SK-N-MC (cell line): ENCODE measurements at regions not wholly inside any gene's neighbourhood (a gene's known extent, or its start where the extent isn't known, plus 50 kb on each side); places are given as distances from the start of the nearest gene placed in this dataset.
"Not testable (repeated sequence)": the region's sequence is repeated elsewhere in the genome, so short reads cannot be mapped to it uniquely, and the experiment has no call there.

Experiments
- DNase-seq: peaks from one replicate; pipeline ENCODE4 v3.0.0-alpha.2; 2011; ENCODE audit warnings: low read depth, low spot score
- H3K27ac ChIP-seq: fragments of 200-600 bp; sonication (generic); 2 replicates; pipeline ENCODE4 v1.5.1; 2016; ENCODE audit warnings: mixed run types
- H3K36me3 ChIP-seq: fragments of 200-600 bp; sonication (generic); 2 replicates; pipeline ENCODE4 v1.6.1; 2017; ENCODE audit warnings: antibody characterized with exemption, low read length, mixed read lengths; ENCODE audit not compliant: insufficient read depth
- H3K4me3 ChIP-seq: fragments of 200-600 bp; sonication (generic); 2 replicates; pipeline ENCODE4 v1.5.1; 2016
- H3K9ac ChIP-seq: fragments of 200-600 bp; sonication (generic); 2 replicates; pipeline ENCODE4 v1.8.0; 2017; ENCODE audit warnings: mixed run types, mixed read lengths; ENCODE audit not compliant: insufficient read length
- H3K9me3 ChIP-seq: fragments of 200-600 bp; sonication (generic); 2 replicates; pipeline ENCODE4 v1.6.1; 2017; ENCODE audit warnings: low read depth, mild to moderate bottlenecking, antibody characterized with exemption, low read length, moderate library complexity, mixed read lengths
- EZH2 ChIP-seq: fragments of 200-600 bp; sonication (generic); IDR thresholded peaks from one replicate; pipeline ENCODE4 v1.6.1; 2017; ENCODE audit warnings: antibody characterized with exemption
- FOXP2 ChIP-seq: optimal IDR thresholded peaks from 2 replicates; pipeline ENCODE3; 2011; ENCODE audit warnings: mild to moderate bottlenecking, moderate library complexity; ENCODE audit not compliant: insufficient read depth; ENCODE audit errors: extremely low read length, control extremely low read depth
- POLR2AphosphoS5 ChIP-seq: IDR thresholded peaks from 2 replicates; pipeline ENCODE4 v1.6.1; 2012; ENCODE audit warnings: mild to moderate bottlenecking, low read depth, low read length, borderline replicate concordance

GRCh38 chr3:148554367-148554766, 143.3 kb upstream of the AGTR1 start:
- Histone ChIP-seq H3K27ac (no peak overlapping the region), H3K36me3 (no peaks in the 10 kb centered on the region), H3K9me3 (no peaks in the 10 kb centered on the region), H3K9ac (no peak overlapping the region), H3K4me3 (no peak overlapping the region)
- TF ChIP-seq POLR2AphosphoS5 (no peak), FOXP2 (no peak), EZH2 (no peak)
- DNase-seq = no peak

DNA sequence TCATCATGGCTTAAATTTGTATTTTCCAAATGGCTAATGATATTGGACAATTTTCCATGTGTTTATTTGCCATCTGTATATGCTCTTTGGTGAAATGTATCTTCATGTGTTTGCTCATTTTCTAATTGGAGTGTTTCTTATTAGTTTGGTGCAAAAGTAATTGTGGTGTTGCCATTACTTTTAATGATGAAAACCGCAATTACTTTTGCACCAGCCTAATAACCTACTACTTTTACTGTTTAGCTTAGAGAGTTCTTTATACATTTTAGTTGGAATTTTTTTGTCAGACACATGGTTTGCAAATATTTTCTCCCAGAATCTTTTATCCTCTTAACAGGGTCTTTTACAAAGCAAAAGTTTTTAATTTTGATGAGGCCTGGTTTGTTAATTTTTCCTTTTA, 141.0 kb upstream of the AGTR1 start:
- Histone ChIP-seq H3K4me3 (no peak overlapping the region), H3K9ac (no peak overlapping the region), H3K27ac (no peak overlapping the region), H3K36me3 (no peaks in the 10 kb centered on the region), H3K9me3 (no peaks in the 10 kb centered on the region)
- no peak for DNase-seq
- TF ChIP-seq FOXP2 (no peak), EZH2 (no peak)

DNA sequence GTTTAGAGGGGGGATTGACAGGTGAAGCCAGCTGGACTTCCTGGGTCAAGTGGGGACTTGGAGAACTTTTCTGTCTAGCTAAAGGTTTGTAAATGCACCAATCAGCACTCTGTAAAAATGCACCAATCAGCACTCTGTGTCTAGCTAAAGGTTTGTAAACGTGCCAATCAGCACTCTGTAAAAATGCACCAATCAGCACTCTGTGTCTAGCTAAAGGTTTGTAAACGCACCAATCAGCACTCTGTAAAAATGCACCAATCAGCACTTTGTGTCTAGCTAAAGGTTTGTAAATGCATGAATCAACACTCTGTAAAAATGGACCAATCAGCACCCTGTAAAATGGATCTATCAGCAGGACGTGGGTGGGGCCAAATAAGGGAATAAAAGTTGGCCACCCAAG, 120.1 kb upstream of the AGTR1 start:
- not testable (repeated sequence) for H3K4me3 ChIP-seq, H3K27ac ChIP-seq, H3K36me3 ChIP-seq, H3K9ac ChIP-seq, DNase-seq, H3K9me3 ChIP-seq

DNA sequence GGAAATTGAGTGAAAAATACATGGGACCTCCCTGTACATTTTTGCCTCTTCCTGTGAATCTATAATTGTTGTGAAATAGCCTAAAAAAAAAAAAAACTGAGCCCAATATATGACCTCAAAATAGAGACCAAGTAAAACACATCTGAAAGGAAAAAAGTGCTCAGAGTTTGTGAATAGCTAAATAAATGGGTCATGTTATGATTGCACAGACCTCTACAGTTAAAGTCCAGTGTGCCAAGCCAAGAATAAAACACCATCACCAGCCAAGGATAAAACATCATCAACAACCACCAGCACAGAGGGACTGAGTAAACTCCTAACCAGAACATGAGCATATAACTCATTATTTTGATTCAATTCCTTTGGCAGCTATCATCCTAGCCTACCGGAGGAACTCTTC, 115.6 kb upstream of the AGTR1 start:
- Histone ChIP-seq H3K36me3 (no peaks in the 10 kb centered on the region), H3K9ac (no peak overlapping the region), H3K9me3 (no peaks in the 10 kb centered on the region), H3K4me3 (no peak overlapping the region), H3K27ac (no peak overlapping the region)
- DNase-seq = no peak
- TF ChIP-seq POLR2AphosphoS5 = no peak
- no peak for TF ChIP-seq FOXP2
- TF ChIP-seq EZH2 = no peak

DNA sequence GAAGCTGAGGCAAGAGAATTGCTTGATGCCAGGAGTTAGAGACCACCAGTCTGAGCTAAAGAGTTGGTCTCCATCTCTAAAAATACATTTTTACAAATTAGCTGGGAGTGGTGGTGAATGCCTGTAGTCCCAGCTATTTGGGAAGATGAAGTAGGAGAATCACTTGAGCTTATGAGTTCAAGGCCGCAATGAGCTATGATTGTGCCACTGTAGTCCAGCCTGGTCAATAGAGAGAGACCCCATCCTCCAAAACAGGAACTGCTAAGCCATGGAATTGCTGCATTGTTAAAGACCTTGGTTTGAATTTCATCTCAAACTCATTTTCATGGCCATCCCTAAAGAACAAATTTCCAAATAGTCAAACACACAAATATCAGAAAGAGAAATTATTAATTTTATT, 113.9 kb upstream of the AGTR1 start:
- H3K4me3 ChIP-seq = no peak overlapping the region
- no peak for TF ChIP-seq EZH2
- no peak for TF ChIP-seq POLR2AphosphoS5
- TF ChIP-seq FOXP2 = no peak
- no peaks in the 10 kb centered on the region for H3K9me3 ChIP-seq
- DNase-seq = no peak
- H3K27ac ChIP-seq = no peak overlapping the region
- no peaks in the 10 kb centered on the region for H3K36me3 ChIP-seq
- no peak overlapping the region for H3K9ac ChIP-seq

DNA sequence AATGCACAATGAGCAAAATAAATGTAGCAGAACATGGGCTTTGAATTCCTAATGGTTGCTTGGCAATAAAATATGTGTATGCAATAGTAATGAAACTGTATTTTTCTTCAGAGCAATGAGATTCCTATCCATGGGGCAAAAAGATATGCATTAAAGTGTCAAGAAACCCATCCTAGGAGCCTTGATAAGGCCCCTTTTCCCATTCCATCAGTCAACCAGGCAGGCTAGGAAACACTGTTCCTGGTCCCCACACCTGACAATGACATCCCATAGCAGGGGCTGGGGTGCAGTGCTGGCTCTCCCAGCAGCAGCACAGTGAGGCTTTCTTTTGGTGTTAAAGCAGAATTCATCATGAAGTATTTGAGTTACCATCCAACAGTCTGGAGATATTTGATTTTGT, 113.3 kb upstream of the AGTR1 start:
- no peak for DNase-seq
- no peaks in the 10 kb centered on the region for H3K36me3 ChIP-seq
- TF ChIP-seq FOXP2 (no peak), POLR2AphosphoS5 (no peak), EZH2 (no peak)
- no peak overlapping the region for H3K9ac ChIP-seq
- H3K27ac ChIP-seq = no peak overlapping the region
- no peak overlapping the region for H3K4me3 ChIP-seq
- no peaks in the 10 kb centered on the region for H3K9me3 ChIP-seq

- Histone ChIP-seq H3K27ac (no peak overlapping the region), H3K9ac (no peak overlapping the region), H3K4me3 (no peak overlapping the region), H3K9me3 (no peaks in the 10 kb centered on the region), H3K36me3 (no peaks in the 10 kb centered on the region)
- no peak for TF ChIP-seq POLR2AphosphoS5
- DNase-seq = no peak
Measured at GRCh38 chr3:148585671-148586379, 111.9 kb upstream of the AGTR1 start.

- no peak overlapping the region for H3K9ac ChIP-seq
- TF ChIP-seq FOXP2 (no peak), EZH2 (no peak), POLR2AphosphoS5 (no peak)
- no peaks in the 10 kb centered on the region for H3K9me3 ChIP-seq
- no peak overlapping the region for H3K27ac ChIP-seq
- DNase-seq = no peak
- H3K4me3 ChIP-seq = no peak overlapping the region
- no peaks in the 10 kb centered on the region for H3K36me3 ChIP-seq
Measured at GRCh38 chr3:148588291-148588690, 109.4 kb upstream of the AGTR1 start.

GRCh38 chr3:148591525-148591924, 106.2 kb upstream of the AGTR1 start:
- Histone ChIP-seq H3K36me3 (no peaks in the 10 kb centered on the region), H3K4me3 (no peak overlapping the region), H3K27ac (no peak overlapping the region), H3K9ac (no peak overlapping the region), H3K9me3 (no peaks in the 10 kb centered on the region)
- TF ChIP-seq EZH2 = no peak
- no peak for TF ChIP-seq FOXP2
- TF ChIP-seq POLR2AphosphoS5 = no peak
- no peak for DNase-seq
